Vagina (tissue), 2 donors: ENCODE measurements at regions not wholly inside any gene's neighbourhood (a gene's known extent, or its start where the extent isn't known, plus 50 kb on each side); places are given as distances from the start of the nearest gene placed in this dataset.

ENCODE experiments used
- CTCF ChIP-seq, 3 experiments: fragments of 450-650 bp in 2 of 3; fragments of 200-600 bp in 1 of 3; sonication (generic) in 1 of 3; IDR thresholded peaks; one replicate each; pipeline ENCODE4 v1.5.1; 2017 to 2019; ENCODE audit warnings: antibody characterized with exemption in 3 of 3, mild to moderate bottlenecking in 2 of 3, moderate library complexity in 2 of 3
- POLR2AphosphoS5 ChIP-seq, 2 donors: sonication (generic); formaldehyde crosslinking; IDR thresholded peaks; one replicate each; pipeline ENCODE4 v1.9.0; 2017; ENCODE audit warnings: antibody characterized with exemption in 2 of 2, mild to moderate bottlenecking in 2 of 2, low read depth in 1 of 2; ENCODE audit not compliant: insufficient read depth in 1 of 2

GRCh38 chr13:66003558-66003957, 1226.6 kb downstream of the PCDH9 start:
- TF ChIP-seq CTCF (IDR thresholded peaks at IDR 0.05) (no peak), POLR2AphosphoS5 (IDR thresholded peaks at IDR 0.05; ENCODE audit: insufficient read depth in 1 of 2, low read depth in 1 of 2) (no peak)
